HPDE6-E6E7 (cell line): ENCODE measurements at regions not wholly inside any gene's neighbourhood (a gene's known extent, or its start where the extent isn't known, plus 50 kb on each side); places are given as distances from the start of the nearest gene placed in this dataset.
A peak's percentile ranks its signal among the peaks of the same experiment; 100 is the strongest.

Source experiments
- DNase-seq: peaks from one replicate; pipeline ENCODE4 v3.0.0; 2011; ENCODE audit warnings: missing footprints; ENCODE audit errors: extremely low spot score

DNA sequence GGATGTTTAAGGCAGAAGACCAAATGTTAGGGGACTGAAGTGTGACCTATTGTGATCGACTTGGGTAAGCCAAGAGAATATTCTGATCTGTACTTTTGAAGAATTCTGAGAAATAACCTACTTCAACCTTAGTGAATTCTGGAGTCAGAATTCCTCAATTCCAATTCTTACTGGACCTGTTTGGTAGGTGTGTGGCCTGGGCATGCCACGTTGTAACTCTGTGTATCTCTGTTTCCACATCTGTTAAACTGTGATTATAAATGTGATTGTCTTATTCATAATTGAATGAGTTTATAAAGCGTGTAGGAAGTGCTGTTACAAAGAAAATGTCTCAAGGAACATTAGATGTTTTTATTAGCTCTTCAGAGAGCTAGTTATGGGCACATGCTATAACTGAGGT lies 64.5 kb downstream of the TUSC1 start:
- DNase-seq = no peak

DNA sequence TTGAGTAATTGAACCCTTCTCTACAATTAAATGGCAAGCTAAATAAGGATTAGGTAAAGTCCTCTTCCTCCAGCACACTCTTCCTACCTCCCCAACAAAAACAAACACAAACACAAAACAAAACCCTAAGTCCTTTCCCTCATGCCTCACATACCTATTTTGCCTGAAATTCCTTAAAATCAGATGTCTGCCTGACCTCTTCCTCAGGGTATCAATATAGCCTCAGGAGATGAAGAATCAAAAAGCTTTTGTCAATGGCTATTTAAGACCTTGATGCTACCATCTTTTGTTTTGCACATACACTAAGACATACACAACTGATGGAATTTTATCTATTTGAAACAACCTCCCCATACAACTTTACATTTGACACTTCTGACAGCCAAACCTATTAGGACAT lies 75.1 kb downstream of the TUSC1 start:
- no peak for DNase-seq

DNA sequence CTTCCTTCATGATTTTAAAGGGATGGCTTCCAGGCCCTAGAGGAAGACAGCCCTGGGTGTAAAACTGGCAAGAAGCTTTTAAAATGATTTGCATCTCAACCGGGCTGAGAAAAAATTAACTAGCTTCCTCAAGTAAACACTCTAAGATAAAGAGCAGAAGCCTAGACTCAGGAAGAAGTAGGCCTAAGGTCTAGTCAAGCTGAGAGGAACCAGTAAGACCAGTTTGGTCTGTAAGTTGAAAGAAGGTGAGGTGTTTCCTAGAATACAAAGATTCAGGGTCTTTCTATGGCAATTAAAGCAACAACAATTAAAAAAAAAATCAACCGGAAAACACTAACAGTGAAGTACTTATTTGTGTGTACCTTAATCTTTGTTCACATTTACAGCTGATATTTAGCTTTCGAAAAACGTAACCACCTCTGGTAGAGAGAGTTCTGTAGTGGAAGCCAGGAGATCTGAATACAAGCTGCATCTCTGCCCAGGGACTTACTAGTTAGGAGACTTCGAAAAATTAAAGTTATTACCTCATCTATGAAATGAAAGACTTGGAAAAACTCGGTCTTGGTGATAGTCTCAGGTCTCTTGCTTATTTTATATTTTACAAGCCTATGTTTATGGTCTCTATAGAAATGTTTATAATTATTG lies 75.7 kb downstream of the TUSC1 start:
- DNase-seq = peak; percentile 7

DNA sequence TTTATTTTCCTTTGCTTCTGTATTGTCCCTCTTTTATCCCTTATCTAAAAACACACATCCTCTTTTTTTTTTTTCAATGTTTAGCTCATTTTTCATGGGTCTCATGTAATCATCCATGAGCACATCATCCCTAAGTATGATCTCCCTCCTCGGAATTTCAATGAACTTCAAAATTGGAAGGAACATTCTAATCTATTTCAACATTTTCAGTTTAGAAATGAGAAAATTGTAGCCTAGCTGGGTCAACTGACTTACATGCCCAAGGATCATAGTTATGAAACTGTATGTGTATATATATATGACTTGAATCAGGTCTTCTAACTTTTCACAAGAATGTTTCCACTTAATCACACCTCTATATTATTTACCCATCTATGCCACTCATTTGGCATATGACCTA lies 77.7 kb downstream of the TUSC1 start:
- DNase-seq = no peak

DNA sequence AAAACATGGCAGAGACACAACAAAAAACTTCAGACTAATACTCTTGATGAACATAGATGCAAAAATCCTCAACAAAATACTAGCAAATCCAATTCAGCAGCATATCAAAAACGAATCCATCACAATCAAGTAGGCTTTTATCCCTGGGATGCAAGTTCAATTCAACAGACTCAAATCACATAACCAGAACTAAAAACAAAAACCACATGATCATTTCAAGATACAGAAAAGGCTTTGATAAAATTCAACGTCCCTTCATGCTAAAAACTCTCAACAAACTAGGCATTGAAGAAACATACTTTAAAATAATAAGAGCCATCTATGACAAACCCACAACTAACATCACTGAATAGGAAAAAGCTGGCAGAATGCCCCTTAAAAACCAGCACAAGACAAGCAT lies 93.6 kb downstream of the TUSC1 start:
- no peak for DNase-seq

DNA sequence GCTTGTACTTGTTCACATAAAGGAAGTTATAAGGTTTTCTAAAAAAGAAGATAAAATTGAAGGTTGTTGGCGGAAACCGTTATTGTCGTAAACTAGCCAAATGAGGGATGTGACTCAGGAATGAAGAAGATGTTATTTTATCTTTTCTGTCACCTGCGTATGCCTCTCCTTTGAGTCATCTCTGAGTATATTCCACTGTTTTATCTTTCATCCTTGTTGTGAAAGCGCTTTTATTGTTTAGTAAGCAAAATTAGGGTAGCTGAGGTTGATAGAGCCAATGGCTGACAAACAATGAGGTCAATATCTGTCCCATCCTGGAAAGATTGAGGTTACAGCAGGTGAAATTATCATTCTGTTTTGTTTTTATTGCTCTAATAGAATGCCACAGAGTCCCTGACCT lies 105.0 kb downstream of the TUSC1 start:
- DNase-seq = no peak

DNA sequence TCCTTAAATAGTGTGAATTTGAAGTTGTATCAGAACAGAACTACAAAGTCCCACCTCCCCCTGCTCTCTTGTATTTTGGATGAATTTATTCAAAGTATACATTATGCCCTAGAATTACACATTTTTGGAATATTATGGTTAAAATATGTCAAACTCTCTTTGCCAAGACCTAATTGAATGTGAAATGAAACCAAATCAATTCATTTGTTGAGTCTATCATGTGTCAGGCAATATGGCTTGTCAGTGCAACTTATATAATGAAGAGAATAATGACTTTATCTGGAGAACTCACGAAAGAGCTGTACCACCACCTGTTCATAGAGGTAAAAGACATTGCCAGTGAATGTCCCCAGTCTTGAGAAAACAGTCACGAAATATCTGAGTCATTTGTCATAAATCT lies 106.8 kb downstream of the TUSC1 start:
- DNase-seq = no peak

DNA sequence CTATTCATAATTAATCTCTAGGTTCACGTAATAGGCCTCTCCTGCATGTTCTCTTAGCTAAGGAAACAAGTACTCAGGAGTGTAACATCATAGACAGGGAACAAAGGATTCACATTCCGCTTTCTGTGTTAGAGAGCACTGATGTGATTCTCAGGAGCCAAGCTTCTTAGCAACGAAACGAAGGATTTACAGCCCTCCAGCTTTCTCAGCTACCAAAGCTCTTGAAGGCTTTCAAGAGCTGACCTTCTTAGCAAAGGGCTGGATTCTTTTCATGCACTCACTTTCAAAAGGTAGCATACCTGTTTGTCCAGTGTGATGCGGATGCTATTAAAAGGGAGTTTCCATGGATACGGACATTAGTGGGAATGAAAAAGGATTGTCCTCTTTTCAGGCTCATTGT lies 107.4 kb downstream of the TUSC1 start:
- no peak for DNase-seq

DNA sequence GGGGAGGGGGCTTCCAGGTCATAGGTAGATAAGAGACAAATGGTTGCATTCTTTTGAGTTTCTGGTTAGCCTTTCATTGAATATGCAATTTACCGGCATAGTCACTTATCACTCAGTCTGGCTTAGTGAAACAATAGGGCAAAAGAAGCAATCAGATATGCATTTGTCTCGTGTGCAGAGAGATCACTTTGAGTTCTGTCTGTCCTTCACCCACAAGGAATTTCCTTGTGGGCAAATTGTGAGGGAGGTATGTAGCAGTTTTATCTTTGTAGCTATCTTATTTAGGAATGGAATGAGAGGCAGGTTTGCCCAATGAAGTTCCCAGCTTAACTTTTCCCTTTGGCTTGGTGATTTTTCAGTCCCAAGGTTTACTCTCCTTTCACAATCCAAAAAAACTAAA lies 116.1 kb downstream of the TUSC1 start:
- no peak for DNase-seq

DNA sequence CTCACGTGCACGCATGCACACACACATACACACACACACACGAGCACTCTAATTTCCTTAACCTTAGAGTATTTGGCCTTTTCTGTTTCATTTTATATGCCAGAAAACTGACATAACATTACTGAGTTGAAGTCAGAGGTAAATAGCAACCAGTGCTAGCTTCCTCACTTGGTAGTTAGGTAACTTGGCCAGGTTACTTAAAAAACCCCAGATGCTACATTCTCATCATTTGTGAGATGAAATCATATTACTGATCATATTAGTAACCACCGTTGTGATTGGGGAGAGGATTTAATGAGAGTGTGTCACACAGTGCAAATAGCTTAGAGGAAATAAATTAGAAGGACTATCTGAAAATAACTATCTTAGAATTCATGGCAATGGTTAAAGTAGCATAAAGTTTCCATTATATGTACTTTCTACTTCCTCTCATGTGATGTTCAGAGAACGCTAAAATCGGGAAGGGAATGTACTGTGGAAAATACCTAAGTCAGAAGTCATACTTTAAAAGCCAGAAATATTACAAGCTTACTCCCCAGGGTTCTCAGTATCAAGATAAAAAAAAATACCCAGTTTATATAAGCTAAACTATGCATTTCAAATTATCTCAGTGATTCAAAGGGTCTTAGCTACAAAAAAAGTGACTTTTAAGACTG lies 120.5 kb downstream of the TUSC1 start:
- DNase-seq = no peak

DNA sequence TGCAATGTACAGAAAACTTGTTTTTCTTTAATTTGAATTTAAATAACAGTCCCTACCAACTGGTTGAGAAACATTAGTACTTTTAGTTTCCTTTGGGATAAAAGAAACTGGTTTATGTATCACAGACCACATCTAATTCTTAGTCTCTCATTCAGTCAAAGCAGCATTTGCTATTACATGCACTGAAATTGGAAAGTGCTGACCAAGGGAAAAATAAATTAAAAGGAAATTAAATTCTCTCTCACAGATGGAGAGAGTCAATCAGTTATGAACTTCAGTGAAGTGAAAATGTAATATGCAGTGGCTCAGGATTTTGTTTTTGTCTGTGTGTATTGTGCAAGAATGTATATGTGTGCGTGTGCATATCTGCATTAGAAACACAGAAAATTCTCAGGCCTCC lies 121.7 kb downstream of the TUSC1 start:
- DNase-seq = no peak

DNA sequence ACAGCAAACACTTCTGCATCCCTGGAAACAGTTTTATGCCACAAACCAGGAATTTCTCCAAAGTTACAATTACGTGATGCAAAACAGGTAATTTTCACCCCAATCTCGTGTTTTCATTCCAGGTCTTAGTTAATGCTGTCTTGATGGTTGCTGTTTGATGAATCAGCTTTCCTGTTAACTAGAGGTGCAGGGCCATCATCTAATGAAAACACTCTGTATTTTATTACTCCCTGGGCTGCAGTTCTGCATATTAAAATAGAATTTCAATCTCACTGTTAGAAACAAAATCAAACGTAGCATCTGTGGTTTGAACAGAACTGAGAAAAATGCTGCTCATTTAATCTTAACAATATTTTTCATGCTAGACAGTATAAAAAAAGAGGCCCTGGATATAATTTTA lies 129.4 kb downstream of the TUSC1 start:
- no peak for DNase-seq

DNA sequence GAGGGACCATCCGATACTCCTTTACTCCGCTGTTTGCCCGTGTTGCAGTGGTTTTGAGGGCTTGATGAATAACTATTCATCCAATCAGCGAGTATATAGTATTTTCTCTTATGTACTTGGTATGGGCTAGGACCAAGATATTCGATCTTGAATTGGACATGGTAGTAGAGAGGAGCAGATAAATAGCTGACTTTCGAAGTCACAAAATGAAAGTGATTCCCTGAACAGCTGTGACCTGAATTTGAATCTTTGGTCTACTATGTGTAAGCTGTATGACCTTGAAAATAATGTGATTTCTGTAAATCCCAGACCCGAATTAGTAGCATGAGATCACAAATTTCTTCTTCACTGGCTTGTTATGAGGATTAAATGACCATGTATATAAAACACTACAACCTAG lies 134.4 kb downstream of the TUSC1 start:
- DNase-seq = no peak

DNA sequence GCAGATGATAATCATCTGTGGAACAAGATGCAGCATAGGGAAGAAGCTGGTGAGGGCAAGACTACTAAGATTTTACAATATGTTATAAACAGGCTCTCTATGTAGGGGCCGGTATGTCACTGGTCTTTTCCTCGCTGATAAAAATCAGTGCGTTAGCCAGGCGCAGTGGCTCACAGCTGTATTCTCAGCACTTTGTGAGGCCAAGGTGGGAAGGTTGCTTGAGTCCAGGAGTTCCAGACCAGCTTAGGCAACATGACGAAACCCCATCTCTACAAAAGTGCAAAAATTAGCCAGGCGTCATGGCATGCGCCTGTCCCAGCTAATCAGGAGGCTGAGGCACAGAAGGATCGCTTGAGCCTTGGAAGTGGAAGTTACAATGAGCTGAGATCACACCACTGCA lies 135.9 kb downstream of the TUSC1 start:
- DNase-seq = no peak

DNA sequence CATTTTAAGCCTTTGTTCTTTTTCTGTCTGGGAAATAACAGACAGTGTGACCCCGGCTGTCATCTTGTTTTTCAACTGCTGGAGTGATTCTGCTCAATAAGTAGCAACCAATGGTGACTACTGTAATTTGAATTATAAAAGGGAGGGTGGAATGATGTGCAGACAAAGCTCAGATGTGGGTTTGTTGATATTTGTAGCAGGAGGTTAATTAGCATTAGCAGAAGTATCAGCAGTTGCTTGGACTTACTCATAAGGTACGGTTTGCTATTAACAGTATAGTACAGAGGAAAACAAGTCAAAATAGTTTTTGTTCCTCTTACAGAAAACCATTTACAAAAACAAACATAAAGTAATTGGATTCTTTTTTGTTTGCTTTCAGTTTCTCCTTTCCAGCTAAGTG lies 140.4 kb downstream of the TUSC1 start:
- DNase-seq = no peak

DNA sequence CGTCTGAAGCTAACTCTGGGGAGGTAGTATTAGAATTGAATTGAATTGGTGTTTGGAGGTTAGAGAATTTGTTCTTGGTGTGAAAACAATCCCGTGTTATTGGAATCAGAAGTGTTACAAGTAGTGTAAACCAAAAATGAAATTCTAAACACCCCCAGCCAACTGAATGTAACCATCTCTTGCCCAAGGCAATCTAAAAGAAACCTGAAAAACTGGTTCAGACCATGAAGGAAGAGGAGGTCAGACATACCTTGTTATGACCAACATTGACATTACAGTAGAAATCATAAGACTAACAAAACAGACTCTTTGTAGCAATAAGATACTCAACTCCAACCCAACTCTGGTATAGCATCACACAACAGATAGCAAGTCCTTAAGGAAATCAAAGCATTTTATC lies 159.0 kb downstream of the TUSC1 start:
- DNase-seq = peak; percentile 15

DNA sequence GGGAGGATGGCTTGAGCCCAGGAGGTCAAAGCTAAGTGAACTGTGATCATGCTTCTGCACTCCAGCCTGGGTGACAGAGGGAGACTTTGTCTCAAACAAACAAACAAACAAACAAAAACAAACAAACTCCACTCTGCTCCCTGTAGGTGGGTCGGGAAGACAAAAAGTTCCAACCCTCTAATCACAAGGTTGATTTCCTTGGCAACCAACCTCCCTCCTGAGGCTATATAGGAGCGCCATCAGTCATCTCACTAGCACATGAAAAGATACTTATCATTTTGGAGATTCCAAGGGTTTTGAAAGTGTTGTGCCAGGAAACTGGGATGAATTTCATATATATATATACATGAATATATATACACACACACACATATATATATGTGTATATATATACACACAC lies 160.5 kb downstream of the TUSC1 start:
- no peak for DNase-seq

DNA sequence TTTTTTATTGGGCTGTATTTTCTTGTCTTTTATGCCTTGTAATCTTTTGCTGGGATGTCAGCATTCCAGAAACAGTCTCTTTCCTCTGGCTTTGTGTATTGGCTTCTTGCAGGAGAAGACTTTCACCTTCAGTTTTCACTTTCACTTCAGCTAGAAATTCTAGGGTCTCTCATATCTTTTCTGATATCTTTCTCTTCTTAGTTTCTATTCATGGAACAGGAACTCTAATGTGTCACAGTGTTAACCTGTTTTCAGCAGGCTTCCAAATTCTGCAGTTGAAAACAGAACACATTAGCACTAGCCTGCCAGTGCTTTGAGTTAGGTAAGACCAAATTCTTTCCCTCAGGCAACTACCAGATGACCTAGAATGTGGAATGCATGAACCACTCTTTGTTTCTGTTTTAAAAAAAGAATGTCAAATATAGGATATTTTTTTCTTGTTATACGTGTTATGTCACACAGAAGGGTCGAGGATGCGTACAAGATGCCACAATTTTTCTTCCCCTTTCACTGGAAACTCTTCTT lies 164.7 kb downstream of the TUSC1 start:
- DNase-seq = peak; percentile 3

DNA sequence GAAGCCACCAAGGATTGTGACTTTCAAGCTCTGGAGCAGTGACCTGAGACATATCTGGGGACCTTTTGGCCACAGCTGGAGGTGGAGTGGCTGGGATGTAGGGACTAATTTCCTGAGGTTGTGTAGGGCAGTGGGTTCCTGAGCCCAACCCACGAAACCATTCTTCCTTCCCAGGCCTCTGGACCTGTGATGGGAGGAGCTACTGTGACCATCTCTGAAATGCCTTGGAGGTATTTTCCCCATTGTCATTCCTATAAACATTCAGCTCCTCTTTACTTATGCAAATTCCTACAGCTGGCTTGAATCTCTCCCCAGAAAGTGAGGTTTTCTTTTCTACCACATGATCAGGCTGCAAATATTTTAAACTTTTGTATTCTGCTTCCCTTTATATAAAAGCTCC lies 172.6 kb downstream of the TUSC1 start:
- DNase-seq = no peak

DNA sequence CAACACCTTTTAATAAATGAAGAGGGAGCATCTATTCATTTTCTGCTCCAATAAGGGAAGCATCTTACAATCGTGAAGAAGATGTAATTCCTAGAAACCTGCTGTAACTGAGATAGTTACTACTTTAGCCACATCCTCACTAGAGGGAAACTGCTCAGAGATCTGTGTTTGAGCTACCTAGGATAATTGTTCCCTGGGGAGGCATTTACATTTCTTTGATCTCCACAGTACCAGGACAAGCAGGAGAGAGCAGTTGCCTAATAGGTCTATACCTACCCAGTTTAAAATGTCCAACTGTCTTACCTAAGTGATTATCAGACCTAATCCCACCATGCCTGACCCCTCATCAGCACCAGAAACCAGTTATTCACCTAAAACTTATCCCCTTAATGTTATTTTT lies 196.9 kb downstream of the TUSC1 start:
- no peak for DNase-seq

DNA sequence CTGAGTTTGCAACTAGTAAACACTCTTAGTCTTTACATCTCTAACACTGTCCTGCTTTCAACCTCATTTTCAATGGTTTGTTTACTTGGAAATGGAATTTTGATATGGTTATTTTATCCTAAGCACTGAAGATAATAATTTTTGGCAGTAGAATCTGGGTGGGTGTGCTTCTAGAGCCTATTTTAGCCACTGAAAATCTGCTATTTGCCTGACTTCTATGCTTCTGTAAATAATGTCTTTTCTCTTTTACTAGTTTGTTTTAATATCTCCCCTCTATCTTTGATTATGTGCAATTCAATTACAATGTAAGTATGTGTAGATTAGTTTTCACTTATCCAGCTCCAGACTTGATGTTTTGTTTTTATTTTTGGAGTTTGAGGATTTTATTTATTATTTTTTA lies 197.5 kb downstream of the TUSC1 start:
- no peak for DNase-seq

DNA sequence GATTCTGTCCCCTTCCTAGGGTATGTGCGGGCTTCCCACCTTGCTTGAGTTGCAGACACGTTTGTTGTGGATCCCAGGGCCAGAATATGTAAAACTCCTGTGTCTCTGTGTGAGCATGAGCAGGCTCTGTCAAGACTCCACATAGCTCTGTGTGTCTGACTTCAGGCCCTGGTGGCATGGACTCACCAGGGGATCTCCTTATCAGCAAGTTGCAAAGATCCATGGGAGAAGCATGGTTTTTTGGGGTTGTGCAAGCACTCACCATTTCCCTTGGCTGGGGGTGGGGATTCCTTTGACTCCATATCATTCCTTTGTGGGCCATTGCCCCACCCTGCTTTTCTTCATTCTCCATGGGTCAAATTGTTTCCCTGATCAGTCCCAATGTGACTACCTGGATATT lies 205.6 kb downstream of the TUSC1 start:
- DNase-seq = no peak

DNA sequence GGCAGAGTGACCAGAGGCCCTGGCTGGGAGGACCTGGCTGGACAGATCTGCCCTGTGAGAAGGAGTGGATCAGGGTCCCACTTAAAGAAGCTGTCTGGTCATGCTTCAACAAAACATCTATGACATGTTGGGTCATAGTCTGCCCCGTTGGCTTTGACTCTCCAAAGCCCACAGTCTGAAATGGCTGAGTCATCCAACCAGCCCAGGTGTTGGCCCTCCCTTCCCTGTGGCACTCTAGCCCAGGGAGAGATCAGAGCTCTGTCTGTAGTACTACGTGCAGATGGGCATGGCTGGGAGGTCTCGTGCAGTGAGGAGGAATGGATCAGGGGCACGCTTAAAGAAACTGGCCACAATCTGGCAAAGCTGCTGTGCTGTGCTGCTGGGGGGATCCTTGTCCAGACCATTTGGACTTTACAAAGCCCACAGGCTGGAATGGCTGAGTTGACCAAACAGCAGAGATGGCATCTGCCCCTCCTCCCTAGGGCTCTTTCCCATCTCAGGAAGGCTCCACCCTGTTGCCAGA lies 206.1 kb downstream of the TUSC1 start:
- DNase-seq = no peak

DNA sequence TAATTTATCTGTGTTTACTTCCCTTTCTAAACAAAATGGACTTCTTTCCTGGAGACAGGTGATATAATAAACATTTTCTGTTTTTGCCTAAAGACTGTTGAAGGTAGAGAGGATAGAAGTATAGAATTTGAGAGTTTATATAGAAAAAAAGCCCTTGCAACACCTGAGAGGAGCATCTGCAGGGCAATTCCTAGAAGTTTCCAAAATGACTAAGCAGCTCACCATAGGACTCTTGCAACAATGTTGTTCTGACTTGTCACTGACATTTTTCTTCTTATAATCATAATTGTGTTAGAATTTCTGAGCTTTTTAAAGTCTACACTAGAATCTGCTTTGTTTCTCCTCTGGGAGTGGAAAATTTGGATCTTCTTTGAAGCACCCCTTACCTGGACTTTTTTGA lies 216.8 kb downstream of the TUSC1 start:
- peak; percentile 51 for DNase-seq
